WERI-Rb-1 (cell line): ENCODE measurements at regions not wholly inside any gene's neighbourhood (a gene's known extent, or its start where the extent isn't known, plus 50 kb on each side); places are given as distances from the start of the nearest gene placed in this dataset.
A peak's percentile ranks its signal among the peaks of the same experiment; 100 is the strongest.

ENCODE experiments used
- DNase-seq: peaks from one replicate; pipeline ENCODE4 v3.0.0-alpha.2; 2020
- H3K27ac ChIP-seq: fragments of 250-450 bp; sonication (Bioruptor Pico); 2 replicates; pipeline ENCODE4 v1.5.1; 2020; ENCODE audit warnings: mild to moderate bottlenecking, moderate library complexity
- H3K27me3 ChIP-seq: fragments of 250-450 bp; sonication (Bioruptor Pico); 2 replicates; pipeline ENCODE4 v1.5.1; 2021; ENCODE audit warnings: mild to moderate bottlenecking, low read depth, moderate library complexity; ENCODE audit not compliant: insufficient read depth, severe bottlenecking
- H3K36me3 ChIP-seq: fragments of 250-450 bp; sonication (Bioruptor Pico); 2 replicates; pipeline ENCODE4 v1.5.1; 2020; ENCODE audit warnings: mild to moderate bottlenecking, moderate library complexity
- H3K4me3 ChIP-seq: 2 replicates; pipeline ENCODE4 v1.5.1; 2011; ENCODE audit warnings: low read depth, mild to moderate bottlenecking, control low read depth, low read length
- H3K9me3 ChIP-seq: fragments of 250-450 bp; sonication (Bioruptor Pico); 2 replicates; pipeline ENCODE4 v1.5.1; 2021; ENCODE audit warnings: mild to moderate bottlenecking, moderate library complexity; ENCODE audit not compliant: severe bottlenecking
- TF ChIP-seq, protein P1 (sequence below): IDR thresholded peaks from 2 replicates; pipeline ENCODE4 v1.5.1; 2011; ENCODE audit warnings: low read depth, mild to moderate bottlenecking, control low read depth, inconsistent platforms, low read length

DNA sequence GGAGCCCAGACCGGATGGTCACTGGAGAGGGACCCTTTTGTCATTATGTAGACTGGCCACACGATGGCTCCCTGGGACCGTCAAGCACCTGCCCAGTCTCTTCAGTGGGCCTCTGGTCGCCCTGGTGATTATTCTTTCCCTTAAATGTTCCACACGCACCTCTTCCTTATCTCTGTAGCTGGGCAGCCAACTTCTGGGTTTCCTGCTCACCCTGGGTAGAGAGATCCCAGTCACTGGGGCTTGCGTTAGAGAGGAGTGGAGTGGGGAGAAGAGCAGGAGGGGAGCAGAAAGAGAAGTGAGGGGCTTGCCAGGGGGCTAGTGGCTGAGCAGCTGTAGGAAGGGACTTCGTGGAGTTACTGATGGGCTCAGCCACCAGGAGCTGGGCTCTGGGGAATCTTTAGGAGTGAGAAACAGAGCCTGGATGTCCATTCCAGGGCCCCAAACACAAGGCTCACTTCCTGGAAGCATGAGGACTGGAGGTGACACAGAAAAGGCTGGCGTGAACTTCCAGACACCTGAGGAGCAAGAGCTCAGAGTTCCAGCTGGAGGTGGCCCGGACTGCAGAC, 150.1 kb downstream of the DHX35 start:
- peaks cover 68% of the 10 kb centered on the region for H3K27me3 ChIP-seq
- no peak overlapping the region for H3K27ac ChIP-seq
- H3K4me3 ChIP-seq = no peak overlapping the region
- TF ChIP-seq, protein P1, sequence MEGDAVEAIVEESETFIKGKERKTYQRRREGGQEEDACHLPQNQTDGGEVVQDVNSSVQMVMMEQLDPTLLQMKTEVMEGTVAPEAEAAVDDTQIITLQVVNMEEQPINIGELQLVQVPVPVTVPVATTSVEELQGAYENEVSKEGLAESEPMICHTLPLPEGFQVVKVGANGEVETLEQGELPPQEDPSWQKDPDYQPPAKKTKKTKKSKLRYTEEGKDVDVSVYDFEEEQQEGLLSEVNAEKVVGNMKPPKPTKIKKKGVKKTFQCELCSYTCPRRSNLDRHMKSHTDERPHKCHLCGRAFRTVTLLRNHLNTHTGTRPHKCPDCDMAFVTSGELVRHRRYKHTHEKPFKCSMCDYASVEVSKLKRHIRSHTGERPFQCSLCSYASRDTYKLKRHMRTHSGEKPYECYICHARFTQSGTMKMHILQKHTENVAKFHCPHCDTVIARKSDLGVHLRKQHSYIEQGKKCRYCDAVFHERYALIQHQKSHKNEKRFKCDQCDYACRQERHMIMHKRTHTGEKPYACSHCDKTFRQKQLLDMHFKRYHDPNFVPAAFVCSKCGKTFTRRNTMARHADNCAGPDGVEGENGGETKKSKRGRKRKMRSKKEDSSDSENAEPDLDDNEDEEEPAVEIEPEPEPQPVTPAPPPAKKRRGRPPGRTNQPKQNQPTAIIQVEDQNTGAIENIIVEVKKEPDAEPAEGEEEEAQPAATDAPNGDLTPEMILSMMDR = peak; percentile 76
- H3K36me3 ChIP-seq = no peaks in the 10 kb centered on the region
- H3K9me3 ChIP-seq = no peaks in the 10 kb centered on the region
- DNase-seq = peak; percentile 41

GRCh38 chr20:39111359-39112177, 149.4 kb downstream of the DHX35 start:
- H3K4me3 ChIP-seq = no peak overlapping the region
- no peak overlapping the region for H3K27ac ChIP-seq
- DNase-seq = no peak
- TF ChIP-seq, protein P1 = no peak
- no peaks in the 10 kb centered on the region for H3K36me3 ChIP-seq
- peaks cover 73% of the 10 kb centered on the region for H3K27me3 ChIP-seq
- peaks cover 2% of the 10 kb centered on the region for H3K9me3 ChIP-seq

GRCh38 chr20:39110819-39111136, 148.6 kb downstream of the DHX35 start:
- no peak for DNase-seq

DNA sequence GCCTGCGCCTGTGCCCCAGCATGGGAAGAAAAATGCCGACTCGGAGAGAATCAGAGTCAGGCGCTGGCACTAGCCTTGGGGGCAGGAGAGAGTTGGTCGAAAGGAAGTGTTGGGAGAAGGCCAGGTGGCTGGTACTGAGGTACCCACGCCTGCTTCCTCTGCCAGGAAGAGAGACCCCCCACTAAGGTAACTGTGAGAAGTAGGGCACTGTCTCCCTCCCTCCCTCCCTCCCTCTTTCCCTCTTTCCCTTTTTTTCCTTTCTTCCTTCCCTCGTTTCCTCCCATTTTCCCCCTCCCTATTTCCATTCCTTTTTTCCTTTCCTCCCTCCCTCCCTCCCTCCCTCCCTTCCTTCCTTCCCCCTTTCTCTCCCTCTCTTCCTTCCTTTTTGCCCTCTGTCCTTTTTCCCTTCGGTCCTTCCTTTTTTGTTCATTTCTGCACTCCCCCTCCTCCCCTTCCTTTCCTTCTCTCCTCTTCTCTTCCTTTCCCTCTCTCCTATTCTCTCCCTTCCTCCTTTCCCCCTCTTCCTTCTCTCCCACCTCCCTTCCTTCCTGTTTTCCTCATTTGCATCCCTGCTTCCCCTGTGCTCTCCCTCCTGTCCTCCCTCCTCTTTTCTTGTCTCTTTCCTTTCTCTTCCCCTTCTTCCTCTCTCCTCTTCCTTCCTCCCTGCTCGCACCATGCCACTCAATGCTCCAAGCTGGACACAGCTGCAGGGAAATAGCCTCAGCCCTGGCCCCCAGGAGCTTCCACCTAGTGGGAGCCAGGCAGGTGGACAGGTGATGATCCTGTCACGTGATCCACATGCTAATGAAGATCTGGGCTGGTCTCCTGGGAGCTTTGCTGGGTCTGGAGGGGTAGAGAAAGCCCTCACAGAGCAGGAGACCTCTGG, 148.0 kb downstream of the DHX35 start:
- Histone ChIP-seq H3K4me3 (no peak overlapping the region), H3K36me3 (no peaks in the 10 kb centered on the region), H3K9me3 (peaks cover 2% of the 10 kb centered on the region), H3K27me3 (peaks cover 66% of the 10 kb centered on the region), H3K27ac (no peak overlapping the region)
- TF ChIP-seq, protein P1 = no peak
- DNase-seq = no peak

More at GRCh38 chr20:39110819-39111136, 148.6 kb downstream of the DHX35 start:
- H3K4me3 ChIP-seq = no peak overlapping the region
- H3K36me3 ChIP-seq = no peaks in the 10 kb centered on the region
- no peak overlapping the region for H3K27ac ChIP-seq
- peaks cover 70% of the 10 kb centered on the region for H3K27me3 ChIP-seq
- TF ChIP-seq, protein P1 = no peak
- H3K9me3 ChIP-seq = peaks cover 2% of the 10 kb centered on the region

DNA sequence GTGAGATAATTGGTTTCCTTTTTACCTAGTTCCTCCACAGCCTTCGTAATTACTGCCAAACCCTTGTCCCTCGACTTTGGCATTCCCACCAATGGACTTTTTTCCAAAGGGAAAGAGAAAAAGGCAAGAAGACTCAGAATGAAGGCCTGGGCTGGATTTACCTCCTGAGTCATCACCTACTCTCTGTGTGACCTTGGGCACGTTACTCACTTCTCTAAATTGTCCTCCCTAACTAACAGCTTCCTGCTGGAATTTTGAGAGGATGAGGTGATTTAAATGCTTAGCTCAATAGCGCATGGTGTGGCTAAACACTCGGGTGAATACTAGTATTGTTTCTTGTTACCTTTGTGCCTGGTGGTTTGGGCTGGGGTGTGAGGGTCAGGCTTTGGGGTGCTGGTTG, 146.6 kb downstream of the DHX35 start:
- DNase-seq = no peak
- Histone ChIP-seq H3K36me3 (no peaks in the 10 kb centered on the region), H3K4me3 (no peak overlapping the region), H3K9me3 (peaks cover 7% of the 10 kb centered on the region), H3K27me3 (peaks cover 66% of the 10 kb centered on the region), H3K27ac (no peak overlapping the region)
- TF ChIP-seq, protein P1 = no peak
